GM23248 (cell line): ENCODE measurements at regions not wholly inside any gene's neighbourhood (a gene's known extent, or its start where the extent isn't known, plus 50 kb on each side); places are given as distances from the start of the nearest gene placed in this dataset.

Source experiments
- DNase-seq: peaks from one replicate; pipeline ENCODE4 v3.0.0-alpha.2; 2015
- H2AFZ ChIP-seq: fragments of 200-600 bp; sonication (generic); 2 replicates; pipeline ENCODE4 v1.6.1; 2016; ENCODE audit warnings: antibody characterized with exemption
- H3F3A ChIP-seq: fragments of 200-600 bp; sonication (generic); 2 replicates; pipeline ENCODE4 v1.6.1; 2016; ENCODE audit warnings: mild to moderate bottlenecking, antibody characterized with exemption, mixed run types; ENCODE audit not compliant: insufficient read depth
- H3K27ac ChIP-seq: fragments of 200-600 bp; sonication (generic); 2 replicates; pipeline ENCODE4 v1.5.1; 2016; ENCODE audit warnings: mild to moderate bottlenecking
- H3K27me3 ChIP-seq: fragments of 200-600 bp; sonication (generic); replicated peaks from 2 replicates; pipeline ENCODE4 v1.6.1; 2016; ENCODE audit warnings: mild to moderate bottlenecking; ENCODE audit not compliant: insufficient read depth
- H3K36me3 ChIP-seq: fragments of 200-600 bp; sonication (generic); 2 replicates; pipeline ENCODE4 v1.6.1; 2016; ENCODE audit warnings: low read depth, mild to moderate bottlenecking
- H3K4me1 ChIP-seq: fragments of 200-600 bp; sonication (generic); 2 replicates; pipeline ENCODE4 v1.6.1; 2016; ENCODE audit warnings: mild to moderate bottlenecking; ENCODE audit not compliant: insufficient read depth
- H3K4me2 ChIP-seq: fragments of 200-600 bp; sonication (generic); one replicate; pipeline ENCODE4 v1.6.1; 2016; ENCODE audit warnings: mild to moderate bottlenecking; ENCODE audit not compliant: unreplicated experiment
- H3K4me3 ChIP-seq: fragments of 200-600 bp; sonication (generic); 2 replicates; pipeline ENCODE4 v1.5.1; 2016; ENCODE audit warnings: mild to moderate bottlenecking
- H3K79me2 ChIP-seq: fragments of 200-600 bp; sonication (generic); 2 replicates; pipeline ENCODE4 v1.6.1; 2016; ENCODE audit warnings: mild to moderate bottlenecking; ENCODE audit not compliant: insufficient read depth
- H3K9ac ChIP-seq: fragments of 200-600 bp; sonication (generic); 2 replicates; pipeline ENCODE4 v1.6.1; 2016; ENCODE audit warnings: mild to moderate bottlenecking
- H3K9me2 ChIP-seq: fragments of 200-600 bp; sonication (generic); 2 replicates; pipeline ENCODE4 v1.6.1; 2016; ENCODE audit warnings: mixed run types, mild to moderate bottlenecking, moderate library complexity; ENCODE audit not compliant: insufficient read depth
- H3K9me3 ChIP-seq: fragments of 200-600 bp; sonication (generic); one replicate; pipeline ENCODE4 v1.6.1; 2017; ENCODE audit warnings: low read depth
- H4K20me1 ChIP-seq: fragments of 200-600 bp; sonication (generic); 2 replicates; pipeline ENCODE4 v1.6.0; 2016; ENCODE audit not compliant: insufficient read depth
- EZH2 ChIP-seq: fragments of 200-600 bp; sonication (generic); IDR thresholded peaks from 2 replicates; pipeline ENCODE4 v1.6.1; 2018; ENCODE audit warnings: antibody characterized with exemption, mild to moderate bottlenecking; ENCODE audit not compliant: insufficient read depth, poor library complexity, severe bottlenecking
- EZH2phosphoT487 ChIP-seq: fragments of 200-600 bp; sonication (generic); IDR thresholded peaks from 2 replicates; pipeline ENCODE4 v1.6.1; 2018; ENCODE audit warnings: antibody characterized with exemption, moderate library complexity, mild to moderate bottlenecking, low read depth; ENCODE audit not compliant: insufficient read depth
- WGBS, 2 experiments: methylation state at CpG; one replicate each; pipeline ENCODE4 v1.1.6; 2015 to 2017; ENCODE audit warnings: low lambda C conversion rate in 2 of 2, low coverage in 1 of 2; ENCODE audit errors: missing lambda C conversion rate in 2 of 2; 5-methylcytosine and 5-hydroxymethylcytosine counted together
- in situ Hi-C: fragments of 300-500 bp; cut with MboI; formaldehyde crosslinking; loops from 2 replicates; pipeline ENCODE4 v1.15.0; 2020

GRCh38 chr6:12366731-12367130 is 76.6 kb downstream of the EDN1 start:
- Histone ChIP-seq H2AFZ (no peak overlapping the region), H3K4me3 (no peak overlapping the region), H3K4me1 (no peaks in the 10 kb centered on the region), H3K79me2 (no peaks in the 10 kb centered on the region), H3K4me2 (no peak overlapping the region), H3F3A (no peaks in the 10 kb centered on the region), H4K20me1 (no peaks in the 10 kb centered on the region), H3K9me3 (no peaks in the 10 kb centered on the region), H3K9ac (no peak overlapping the region), H3K36me3 (no peaks in the 10 kb centered on the region), H3K27me3 (no peaks in the 10 kb centered on the region), H3K9me2 (no peaks in the 10 kb centered on the region), H3K27ac (no peak overlapping the region)
- in situ Hi-C loops, result no loop called here
- TF ChIP-seq EZH2, result no peak
- TF ChIP-seq EZH2phosphoT487, result no peak
- 94 to 95% methylated on average over 5 of the region's 5 CpGs for WGBS, 2 experiments
- no peak for DNase-seq

- Histone ChIP-seq H3K36me3 (no peaks in the 10 kb centered on the region), H3F3A (no peaks in the 10 kb centered on the region), H3K79me2 (no peaks in the 10 kb centered on the region), H3K9me2 (no peaks in the 10 kb centered on the region), H3K4me1 (no peaks in the 10 kb centered on the region), H2AFZ (no peak overlapping the region), H3K9ac (no peak overlapping the region), H3K27ac (no peak overlapping the region), H3K4me2 (no peak overlapping the region), H3K9me3 (no peaks in the 10 kb centered on the region), H3K4me3 (no peak overlapping the region), H4K20me1 (no peaks in the 10 kb centered on the region), H3K27me3 (no peaks in the 10 kb centered on the region)
- TF ChIP-seq EZH2phosphoT487 (no peak), EZH2 (no peak)
- no peak for DNase-seq
- 57 to 62% methylated on average over 1 of the region's 1 CpG for WGBS, 2 experiments
- in situ Hi-C loops, result no loop called here
These were observed 77.3 kb downstream of the EDN1 start for GRCh38 chr6:12367412-12367811.

GRCh38 chr6:12369355-12369754 is 79.2 kb downstream of the EDN1 start:
- 95 to 100% methylated on average over 1 of the region's 1 CpG for whole genome bisulfite sequencing, 2 experiments
- no peaks in the 10 kb centered on the region for H3K36me3 ChIP-seq
- no peak overlapping the region for H3K4me2 ChIP-seq
- no peaks in the 10 kb centered on the region for H3F3A ChIP-seq
- no peak overlapping the region for H3K27ac ChIP-seq
- H3K9ac ChIP-seq, result no peak overlapping the region
- H3K4me3 ChIP-seq, result no peak overlapping the region
- DNase-seq, result no peak
- no peak overlapping the region for H2AFZ ChIP-seq
- H3K9me2 ChIP-seq, result no peaks in the 10 kb centered on the region
- no peaks in the 10 kb centered on the region for H3K9me3 ChIP-seq
- H3K4me1 ChIP-seq, result no peaks in the 10 kb centered on the region
- TF ChIP-seq EZH2 (no peak), EZH2phosphoT487 (no peak)
- no peaks in the 10 kb centered on the region for H3K79me2 ChIP-seq
- in situ Hi-C loops, result no loop called here
- H4K20me1 ChIP-seq, result no peaks in the 10 kb centered on the region
- no peaks in the 10 kb centered on the region for H3K27me3 ChIP-seq

- Histone ChIP-seq H4K20me1 (no peaks in the 10 kb centered on the region), H3K4me2 (no peak overlapping the region), H3K9ac (no peak overlapping the region), H3K9me2 (no peaks in the 10 kb centered on the region), H3F3A (no peaks in the 10 kb centered on the region), H3K9me3 (no peaks in the 10 kb centered on the region), H3K79me2 (no peaks in the 10 kb centered on the region), H3K36me3 (no peaks in the 10 kb centered on the region), H3K4me3 (no peak overlapping the region), H3K4me1 (no peaks in the 10 kb centered on the region), H2AFZ (no peak overlapping the region), H3K27ac (no peak overlapping the region), H3K27me3 (no peaks in the 10 kb centered on the region)
- TF ChIP-seq EZH2, result no peak
- TF ChIP-seq EZH2phosphoT487, result no peak
- in situ Hi-C loops, result no loop called here
- no peak for DNase-seq
- WGBS, 2 experiments, result 77 to 81% methylated on average over 11 of the region's 11 CpGs
These were observed 79.7 kb downstream of the EDN1 start for GRCh38 chr6:12369781-12370262.

GRCh38 chr6:12371151-12371550 is 81.0 kb downstream of the EDN1 start:
- Histone ChIP-seq H3K9me2 (no peaks in the 10 kb centered on the region), H3F3A (no peaks in the 10 kb centered on the region), H3K79me2 (no peaks in the 10 kb centered on the region), H4K20me1 (no peaks in the 10 kb centered on the region), H2AFZ (no peak overlapping the region), H3K4me2 (no peak overlapping the region), H3K9me3 (no peaks in the 10 kb centered on the region), H3K4me3 (no peak overlapping the region), H3K36me3 (no peaks in the 10 kb centered on the region), H3K4me1 (no peaks in the 10 kb centered on the region), H3K27ac (no peak overlapping the region), H3K27me3 (no peaks in the 10 kb centered on the region), H3K9ac (no peak overlapping the region)
- no peak for TF ChIP-seq EZH2phosphoT487
- TF ChIP-seq EZH2, result no peak
- no peak for DNase-seq
- in situ Hi-C loops, result no loop called here
- WGBS, 2 experiments, result 100% methylated on average over 1 of the region's 1 CpG
